HepG2 (cell line): ENCODE measurements at regions not wholly inside any gene's neighbourhood (a gene's known extent, or its start where the extent isn't known, plus 50 kb on each side); places are given as distances from the start of the nearest gene placed in this dataset.
A peak's percentile ranks its signal among the peaks of the same experiment; 100 is the strongest.
"Not testable (repeated sequence)": the region's sequence is repeated elsewhere in the genome, so short reads cannot be mapped to it uniquely, and the experiment has no call there.

Experiments used
- GABPA ChIP-seq, 2 experiments: IDR thresholded peaks; 2 replicates each; pipeline ENCODE4 v1.6.1; 2011 to 2016; ENCODE audit warnings: low read depth in 2 of 2, low read length in 1 of 2, missing biosample characterization in 1 of 2, missing genetic modification characterization in 1 of 2
- KMT2B ChIP-seq: IDR thresholded peaks from 2 replicates; pipeline ENCODE4 v1.6.1; 2016; ENCODE audit warnings: missing genetic modification reagents, missing compliant biosample characterization
- MTA1 ChIP-seq: sonication (generic); formaldehyde crosslinking; IDR thresholded peaks from 2 replicates; pipeline ENCODE4 v1.4.0; 2020; ENCODE audit warnings: missing genetic modification reagents, mild to moderate bottlenecking, borderline replicate concordance
- SOX13 ChIP-seq, 3 experiments: fragments of 450-650 bp in 1 of 3; sonication (generic) in 1 of 3; formaldehyde crosslinking in 1 of 3; IDR thresholded peaks in 2 of 3; conservative IDR thresholded peaks in 1 of 3; 2 replicates each; pipeline versions ENCODE4 v1.5.0 to v1.6.1; 2016 to 2020; ENCODE audit warnings: antibody characterized with exemption in 1 of 3, mild to moderate bottlenecking in 1 of 3, missing compliant biosample characterization in 1 of 3, missing genetic modification reagents in 1 of 3, moderate library complexity in 1 of 3
- ZBTB26 ChIP-seq: IDR thresholded peaks from 2 replicates; pipeline ENCODE4 v1.6.1; 2016; ENCODE audit warnings: missing compliant biosample characterization, missing genetic modification reagents, borderline replicate concordance
- ZNF280D ChIP-seq: sonication (generic); formaldehyde crosslinking; IDR thresholded peaks from 2 replicates; pipeline ENCODE4 v1.5.1; 2020; ENCODE audit warnings: mild to moderate bottlenecking, missing genetic modification reagents
- ZNF770 ChIP-seq: sonication (generic); formaldehyde crosslinking; IDR thresholded peaks from 2 replicates; pipeline ENCODE4 v1.5.0; 2020; ENCODE audit warnings: mild to moderate bottlenecking, missing genetic modification reagents
- ZNF788 ChIP-seq: sonication (generic); formaldehyde crosslinking; IDR thresholded peaks from 2 replicates; pipeline ENCODE4 v1.5.0; 2020; ENCODE audit warnings: mild to moderate bottlenecking, missing genetic modification reagents, borderline replicate concordance
- ZNF792 ChIP-seq: IDR thresholded peaks from 2 replicates; pipeline ENCODE4 v1.6.1; 2016
- TF ChIP-seq, protein P1 (sequence below): sonication (generic); formaldehyde crosslinking; IDR thresholded peaks from 2 replicates; pipeline ENCODE4 v1.4.0; 2020; ENCODE audit warnings: missing genetic modification reagents
- TF ChIP-seq, protein P2 (sequence below): IDR thresholded peaks from 2 replicates; pipeline ENCODE4 v1.6.1; 2016; ENCODE audit warnings: low read depth
- TF ChIP-seq, protein P3 (sequence below): sonication (generic); formaldehyde crosslinking; IDR thresholded peaks from 2 replicates; pipeline ENCODE4 v1.4.0; 2020; ENCODE audit warnings: low read depth, missing genetic modification reagents
- TF ChIP-seq, protein P4 (sequence below): IDR thresholded peaks from 2 replicates; pipeline ENCODE4 v1.6.1; 2016; ENCODE audit warnings: missing genetic modification reagents, missing compliant biosample characterization

DNA sequence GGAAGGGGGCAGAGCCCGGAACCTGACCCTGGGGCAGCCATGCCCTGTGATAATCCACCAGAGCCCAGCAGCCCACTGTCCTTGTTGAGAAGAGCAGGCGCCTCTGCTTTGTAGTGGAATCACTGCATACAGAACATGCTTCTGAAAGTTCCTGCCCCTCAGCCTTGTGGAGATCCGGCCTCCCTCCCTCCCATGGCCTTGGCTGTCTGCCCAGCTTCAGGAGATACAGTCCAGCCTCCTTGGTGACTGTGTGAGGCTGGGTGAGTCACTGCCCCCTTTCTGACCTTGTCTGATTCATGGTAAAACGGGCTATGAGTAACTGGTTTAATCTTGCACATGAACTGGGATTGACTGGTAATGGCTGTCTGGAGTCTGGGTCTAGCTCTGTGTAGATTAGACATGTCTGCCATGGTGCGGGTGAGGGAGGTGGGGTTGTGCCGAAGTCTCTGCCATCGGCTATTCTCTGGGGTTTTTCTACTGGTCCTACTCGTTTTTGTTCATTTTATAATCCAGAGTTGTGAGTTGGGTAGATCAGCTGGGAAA, 144.0 kb upstream of the ZNF469 start (continued):
- TF ChIP-seq ZNF280D (CRISPR knock-in tag) (peak; percentile 63; the same call in 1 of the 2 replicates), KMT2B (CRISPR knock-in tag) (0 out of 2 replicates have a peak, but pooled peaks have one; percentile 43), ZNF788 (CRISPR knock-in tag) (peak; percentile 72; the same call in 1 of the 2 replicates), GABPA (CRISPR knock-in tag; IDR thresholded peaks at IDR 0.05; ENCODE audit: low read depth) (peak; percentile 51), SOX13 (CRISPR knock-in tag; conservative IDR thresholded peaks at IDR 0.05 in 1 of 2, IDR thresholded peaks at IDR 0.05 in 1 of 2) (peak in 1 of 2 experiments; percentile 69; a peak in 2 of 4 replicates), ZNF770 (peak; percentile 90), ZNF792 (CRISPR knock-in tag) (peak; percentile 95), MTA1 (CRISPR knock-in tag) (peak; percentile 31; the same call in 1 of the 2 replicates), ZBTB26 (CRISPR knock-in tag) (peak; percentile 22; the same call in 1 of the 2 replicates)
- TF ChIP-seq, protein P1, sequence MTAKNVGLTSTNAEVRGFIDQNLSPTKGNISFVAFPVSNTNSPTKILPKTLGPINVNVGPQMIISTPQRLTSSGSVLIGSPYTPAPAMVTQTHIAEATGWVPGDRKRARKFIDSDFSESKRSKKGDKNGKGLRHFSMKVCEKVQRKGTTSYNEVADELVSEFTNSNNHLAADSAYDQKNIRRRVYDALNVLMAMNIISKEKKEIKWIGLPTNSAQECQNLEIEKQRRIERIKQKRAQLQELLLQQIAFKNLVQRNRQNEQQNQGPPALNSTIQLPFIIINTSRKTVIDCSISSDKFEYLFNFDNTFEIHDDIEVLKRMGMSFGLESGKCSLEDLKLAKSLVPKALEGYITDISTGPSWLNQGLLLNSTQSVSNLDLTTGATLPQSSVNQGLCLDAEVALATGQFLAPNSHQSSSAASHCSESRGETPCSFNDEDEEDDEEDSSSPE (CRISPR knock-in tag) = 0 out of 2 replicates have a peak, but pooled peaks have one; percentile 30
- TF ChIP-seq GABPA (IDR thresholded peaks at IDR 0.05; ENCODE audit: low read depth, low read length); SOX13 (IDR thresholded peaks at IDR 0.05): not testable (repeated sequence)
- TF ChIP-seq, protein P2, sequence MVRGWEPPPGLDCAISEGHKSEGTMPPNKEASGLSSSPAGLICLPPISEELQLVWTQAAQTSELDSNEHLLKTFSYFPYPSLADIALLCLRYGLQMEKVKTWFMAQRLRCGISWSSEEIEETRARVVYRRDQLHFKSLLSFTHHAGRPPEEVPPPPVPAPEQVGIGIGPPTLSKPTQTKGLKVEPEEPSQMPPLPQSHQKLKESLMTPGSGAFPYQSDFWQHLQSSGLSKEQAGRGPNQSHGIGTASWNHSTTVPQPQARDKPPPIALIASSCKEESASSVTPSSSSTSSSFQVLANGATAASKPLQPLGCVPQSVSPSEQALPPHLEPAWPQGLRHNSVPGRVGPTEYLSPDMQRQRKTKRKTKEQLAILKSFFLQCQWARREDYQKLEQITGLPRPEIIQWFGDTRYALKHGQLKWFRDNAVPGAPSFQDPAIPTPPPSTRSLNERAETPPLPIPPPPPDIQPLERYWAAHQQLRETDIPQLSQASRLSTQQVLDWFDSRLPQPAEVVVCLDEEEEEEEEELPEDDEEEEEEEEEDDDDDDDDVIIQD = peak; percentile 60; the same call in 1 of the 2 replicates
- TF ChIP-seq, protein P3, sequence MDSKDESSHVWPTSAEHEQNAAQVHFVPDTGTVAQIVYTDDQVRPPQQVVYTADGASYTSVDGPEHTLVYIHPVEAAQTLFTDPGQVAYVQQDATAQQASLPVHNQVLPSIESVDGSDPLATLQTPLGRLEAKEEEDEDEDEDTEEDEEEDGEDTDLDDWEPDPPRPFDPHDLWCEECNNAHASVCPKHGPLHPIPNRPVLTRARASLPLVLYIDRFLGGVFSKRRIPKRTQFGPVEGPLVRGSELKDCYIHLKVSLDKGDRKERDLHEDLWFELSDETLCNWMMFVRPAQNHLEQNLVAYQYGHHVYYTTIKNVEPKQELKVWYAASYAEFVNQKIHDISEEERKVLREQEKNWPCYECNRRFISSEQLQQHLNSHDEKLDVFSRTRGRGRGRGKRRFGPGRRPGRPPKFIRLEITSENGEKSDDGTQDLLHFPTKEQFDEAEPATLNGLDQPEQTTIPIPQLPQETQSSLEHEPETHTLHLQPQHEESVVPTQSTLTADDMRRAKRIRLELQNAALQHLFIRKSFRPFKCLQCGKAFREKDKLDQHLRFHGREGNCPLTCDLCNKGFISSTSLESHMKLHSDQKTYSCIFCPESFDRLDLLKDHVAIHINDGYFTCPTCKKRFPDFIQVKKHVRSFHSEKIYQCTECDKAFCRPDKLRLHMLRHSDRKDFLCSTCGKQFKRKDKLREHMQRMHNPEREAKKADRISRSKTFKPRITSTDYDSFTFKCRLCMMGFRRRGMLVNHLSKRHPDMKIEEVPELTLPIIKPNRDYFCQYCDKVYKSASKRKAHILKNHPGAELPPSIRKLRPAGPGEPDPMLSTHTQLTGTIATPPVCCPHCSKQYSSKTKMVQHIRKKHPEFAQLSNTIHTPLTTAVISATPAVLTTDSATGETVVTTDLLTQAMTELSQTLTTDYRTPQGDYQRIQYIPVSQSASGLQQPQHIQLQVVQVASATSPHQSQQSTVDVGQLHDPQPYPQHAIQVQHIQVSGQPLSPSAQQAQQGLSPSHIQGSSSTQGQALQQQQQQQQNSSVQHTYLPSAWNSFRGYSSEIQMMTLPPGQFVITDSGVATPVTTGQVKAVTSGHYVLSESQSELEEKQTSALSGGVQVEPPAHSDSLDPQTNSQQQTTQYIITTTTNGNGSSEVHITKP (CRISPR knock-in tag) = 0 out of 2 replicates have a peak, but pooled peaks have one; percentile 45
- TF ChIP-seq, protein P4, sequence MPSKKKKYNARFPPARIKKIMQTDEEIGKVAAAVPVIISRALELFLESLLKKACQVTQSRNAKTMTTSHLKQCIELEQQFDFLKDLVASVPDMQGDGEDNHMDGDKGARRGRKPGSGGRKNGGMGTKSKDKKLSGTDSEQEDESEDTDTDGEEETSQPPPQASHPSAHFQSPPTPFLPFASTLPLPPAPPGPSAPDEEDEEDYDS (CRISPR knock-in tag) = 0 out of 2 replicates have a peak, but pooled peaks have one; percentile 34
